ENCODE measurements at regions not wholly inside any gene's neighbourhood (a gene's known extent, or its start where the extent isn't known, plus 50 kb on each side); places are given as distances from the start of the nearest gene placed in this dataset.
"Not testable (repeated sequence)": the region's sequence is repeated elsewhere in the genome, so short reads cannot be mapped to it uniquely, and the experiment has no call there.

DNA sequence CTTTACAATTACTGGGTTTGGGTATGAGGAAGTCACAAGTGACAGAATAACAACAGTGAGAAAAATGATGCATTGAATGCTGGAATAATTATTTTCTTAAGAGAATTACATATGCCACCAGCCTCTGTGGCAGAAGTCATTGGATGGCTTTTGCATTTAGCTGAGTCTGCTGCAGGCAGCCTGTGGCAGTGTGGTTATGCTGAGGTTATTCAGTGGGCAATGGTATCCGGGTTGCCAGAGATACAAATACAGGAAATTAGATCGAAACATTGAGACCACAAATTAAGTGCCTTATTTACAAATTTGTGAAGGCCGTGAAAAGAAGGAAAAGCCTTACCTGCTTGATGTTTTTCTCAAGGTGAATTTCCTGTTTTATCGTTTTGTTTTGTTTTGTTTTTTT lies 1050.0 kb downstream of the GALC start:
- DNase-seq, result no peak

DNA sequence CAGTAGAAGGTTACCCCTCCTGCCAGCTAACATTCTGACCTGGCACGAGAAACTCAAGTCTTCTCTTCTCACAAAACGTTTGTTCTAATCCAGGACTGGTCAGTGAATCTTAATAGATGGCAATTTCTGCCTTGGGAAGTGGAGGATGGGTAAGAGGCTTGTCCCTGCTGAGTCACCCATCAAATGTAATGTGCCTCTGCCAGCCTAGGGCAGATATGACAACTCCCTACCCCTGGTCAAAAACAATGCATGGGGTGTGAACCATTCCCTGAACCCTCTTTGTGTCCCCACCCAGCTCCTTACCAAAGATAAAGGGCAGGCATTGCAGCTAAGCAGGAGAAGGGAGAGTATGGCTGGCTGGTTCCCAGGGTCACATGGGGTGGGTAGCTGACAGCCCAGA lies 1052.9 kb downstream of the GALC start:
- DNase-seq, result no peak

DNA sequence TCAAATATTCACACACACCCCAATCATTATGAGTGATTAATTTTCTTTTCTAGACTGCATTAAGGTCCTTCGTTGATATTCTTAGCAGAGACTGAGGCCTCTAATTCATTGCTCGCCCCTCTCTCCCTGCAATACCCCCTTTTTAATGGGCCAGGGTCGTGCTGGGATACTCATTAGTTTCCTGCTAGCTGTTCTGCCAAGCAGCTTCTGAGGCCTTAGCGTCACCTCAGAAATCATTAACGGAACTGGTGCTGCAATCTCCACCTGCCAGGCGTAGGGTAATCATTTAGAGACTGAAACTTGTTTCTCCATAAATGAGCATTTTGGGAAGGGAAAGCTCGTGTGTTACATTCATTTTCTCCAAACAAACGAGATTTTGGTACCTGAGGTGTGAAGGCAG lies 1054.7 kb downstream of the GALC start:
- DNase-seq, result no peak

- DNase-seq, result no peak
Measured at GRCh38 chr14:86936556-86936955, 1056.4 kb downstream of the GALC start.

DNA sequence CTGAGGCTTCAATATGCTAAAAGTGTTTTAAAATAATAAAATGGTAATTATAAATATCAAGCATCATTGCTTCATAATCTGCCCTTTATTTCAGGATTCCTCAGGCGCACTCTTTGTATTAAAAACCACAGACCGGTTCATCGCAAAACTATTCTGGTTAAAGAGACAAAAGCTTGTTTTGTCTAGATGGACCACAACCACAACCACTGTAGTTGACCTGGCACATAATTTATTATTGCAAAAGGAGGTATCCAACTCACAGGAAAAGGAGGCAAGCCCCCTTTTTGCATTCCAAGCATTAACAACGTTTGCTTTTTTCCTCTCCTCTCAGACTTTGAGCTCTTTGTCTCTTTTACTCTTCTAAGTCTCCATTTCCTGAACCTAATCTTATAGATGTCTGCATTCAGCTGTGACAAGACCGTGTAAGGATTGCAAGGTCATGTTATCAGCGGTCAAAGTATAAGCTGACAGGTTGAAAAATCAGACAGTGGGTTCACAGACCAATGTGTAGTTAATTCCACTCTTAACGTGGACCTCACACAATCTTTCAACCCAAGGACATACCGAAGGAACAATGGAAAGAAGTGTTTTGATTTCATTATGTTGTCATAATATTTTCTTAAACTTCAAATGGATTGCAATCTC lies 1057.6 kb downstream of the GALC start:
- DNase-seq, result no peak

DNA sequence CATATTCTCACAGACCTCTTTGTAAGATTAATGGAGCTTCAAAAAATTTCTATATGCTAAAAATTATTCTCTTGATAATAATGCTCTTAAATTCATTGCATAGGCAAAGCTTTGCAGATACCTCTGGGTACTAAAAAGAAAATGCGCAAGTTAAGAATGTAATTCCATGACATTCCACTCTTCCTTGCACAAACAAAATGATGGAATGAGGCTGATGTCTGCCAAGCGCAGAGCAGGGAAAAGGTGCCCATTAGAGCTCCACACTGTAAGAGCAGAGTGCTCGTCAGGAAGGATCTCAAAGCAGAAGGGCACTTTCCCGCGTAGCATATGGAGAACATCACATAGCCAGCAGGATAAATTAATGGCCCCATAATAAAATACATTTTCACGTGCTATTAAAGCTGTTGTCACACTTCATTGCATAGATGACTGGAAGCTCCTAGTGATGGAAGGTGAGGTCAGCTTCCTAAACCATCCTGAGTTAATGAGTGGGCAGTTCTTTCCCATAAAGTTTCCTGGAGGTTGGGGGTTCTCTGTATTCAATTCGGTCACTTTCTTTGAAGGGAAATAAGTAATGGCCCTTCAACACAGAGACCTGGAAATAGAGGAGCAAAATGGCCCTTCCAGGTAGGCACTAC lies 1058.9 kb downstream of the GALC start:
- DNase-seq, result no peak

- DNase-seq, result no peak
Measured at GRCh38 chr14:86933460-86933859, 1059.5 kb downstream of the GALC start.

DNA sequence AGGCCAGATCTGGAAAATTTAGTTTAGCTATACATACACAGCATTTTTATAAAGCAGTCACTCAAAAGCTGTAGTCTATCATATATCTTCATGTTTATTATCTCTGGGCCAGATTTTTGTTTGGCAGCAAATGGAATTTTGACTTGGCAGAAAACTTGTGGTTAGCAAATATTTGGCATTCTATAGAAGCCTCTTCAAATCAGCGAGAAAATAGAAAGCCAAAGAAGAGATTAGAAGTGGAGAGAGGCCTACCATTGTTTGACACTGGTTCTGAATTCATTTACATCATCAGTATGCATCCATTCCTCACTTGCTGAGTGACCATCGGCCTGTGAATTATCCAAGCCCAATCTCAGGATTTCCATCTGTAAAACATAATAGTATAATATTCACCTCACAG lies 1077.6 kb downstream of the GALC start:
- no peak for DNase-seq

DNA sequence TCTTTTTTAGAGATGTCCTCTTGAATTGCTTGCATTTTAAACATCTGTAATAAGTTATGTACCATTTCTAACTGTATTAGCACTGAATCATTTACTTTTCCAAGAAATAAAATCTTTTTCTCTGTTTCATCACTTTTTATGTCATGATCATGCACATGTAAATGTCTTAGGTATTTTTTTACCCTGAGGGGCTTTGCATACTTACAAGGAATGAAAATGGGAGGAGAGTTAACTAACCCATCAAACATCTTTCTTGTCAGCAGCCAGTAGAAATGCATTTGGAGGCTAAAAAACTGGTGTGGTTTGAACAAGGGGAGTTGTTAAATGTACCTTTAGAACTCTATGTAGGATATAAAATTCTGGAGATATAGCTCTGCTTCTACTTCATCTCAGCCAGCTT lies 1080.3 kb downstream of the GALC start:
- DNase-seq, result no peak

DNA sequence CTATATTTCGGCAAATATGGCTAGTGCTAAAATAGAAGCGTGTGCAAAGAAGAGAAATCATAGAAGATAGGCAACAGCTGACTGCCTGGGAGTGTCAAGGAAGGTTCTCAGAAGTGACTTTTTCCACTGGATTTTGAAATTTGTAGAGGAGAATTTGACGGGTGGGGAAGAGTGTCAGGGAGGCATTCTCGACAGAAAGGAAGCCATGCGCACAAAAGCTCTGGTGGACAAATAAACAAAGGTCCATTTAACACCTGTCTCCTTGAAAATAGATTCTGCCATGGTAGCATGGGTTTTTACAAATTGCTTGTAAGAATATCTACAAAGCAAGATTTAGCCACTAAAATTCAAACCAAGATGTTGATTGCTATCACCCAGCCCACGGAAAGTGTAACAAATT lies 1081.5 kb downstream of the GALC start:
- no peak for DNase-seq

GRCh38 chr14:86905386-86905926 lies 1087.5 kb downstream of the GALC start:
- DNase-seq, result not testable (repeated sequence)

DNA sequence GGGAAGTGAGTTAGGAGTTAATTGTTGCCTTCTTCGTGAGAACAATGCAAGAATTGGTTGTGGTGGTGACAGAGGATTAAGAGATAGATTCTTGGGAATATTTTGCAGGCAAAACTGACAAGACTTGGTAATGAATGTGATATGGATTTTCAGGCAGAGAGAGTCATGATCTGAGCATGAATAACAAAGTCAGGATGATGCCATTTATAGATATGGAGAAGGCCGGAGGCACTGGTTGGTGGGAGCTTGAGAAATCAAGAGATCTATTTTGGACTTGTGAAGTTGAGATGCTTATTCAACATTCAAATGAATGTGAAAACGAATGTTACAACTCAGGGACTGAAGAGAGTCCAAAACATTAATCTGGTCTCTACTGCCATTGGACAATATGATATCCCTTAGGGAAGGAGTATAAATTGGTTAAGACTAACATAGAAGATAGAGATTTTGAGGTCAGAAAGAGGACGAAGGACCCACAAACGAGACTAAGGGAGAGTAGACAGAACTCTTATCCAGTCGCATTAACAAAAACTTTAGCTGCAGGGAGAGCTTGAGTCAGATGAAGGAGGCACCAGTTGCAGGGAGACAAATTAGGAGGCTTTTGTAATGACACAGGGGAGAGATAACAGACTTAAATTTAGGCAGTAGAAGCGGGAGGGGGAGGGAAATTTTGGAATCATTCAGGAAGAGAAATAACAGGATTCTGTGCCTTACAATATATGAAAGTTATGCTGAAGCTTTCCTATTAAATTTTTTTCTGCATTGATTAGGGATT lies 1090.6 kb downstream of the GALC start:
- DNase-seq, result no peak

DNA sequence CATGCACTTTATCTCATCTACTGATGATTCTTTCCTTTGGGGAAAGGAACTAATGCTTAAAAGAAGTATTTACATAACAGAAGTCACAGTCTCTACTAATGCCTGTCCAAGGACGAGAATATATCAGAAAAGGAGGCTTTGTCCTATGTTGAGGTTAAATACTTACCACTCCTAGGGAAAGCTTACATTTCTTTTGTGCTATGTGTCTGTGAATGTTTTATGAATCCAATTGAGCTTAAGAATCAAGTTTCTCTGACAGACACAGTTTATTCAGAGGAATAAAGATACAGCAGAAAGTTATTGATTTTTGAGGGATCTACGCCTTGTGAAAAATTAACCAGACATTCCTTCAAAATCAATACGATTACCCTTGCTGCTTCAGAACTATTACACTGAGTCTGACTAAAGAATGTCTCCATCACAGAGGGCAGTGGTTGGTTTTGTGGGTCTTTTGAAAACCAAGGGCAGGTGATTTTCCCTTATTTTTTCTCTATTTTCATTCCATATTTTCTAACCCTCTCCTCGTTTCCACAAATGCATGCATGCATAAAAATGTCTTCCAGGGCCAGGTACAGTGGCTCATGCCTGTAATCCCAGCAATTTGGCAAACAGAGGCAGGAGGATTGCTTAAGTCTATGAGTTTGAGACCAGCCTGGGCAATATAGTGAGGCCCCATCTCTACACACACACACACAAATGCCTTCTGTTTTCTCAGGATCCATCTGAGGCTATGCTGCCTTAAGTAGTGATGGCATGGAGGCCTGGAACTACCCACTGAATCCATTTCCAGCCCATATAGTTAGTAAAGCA lies 1095.1 kb downstream of the GALC start:
- no peak for DNase-seq

DNA sequence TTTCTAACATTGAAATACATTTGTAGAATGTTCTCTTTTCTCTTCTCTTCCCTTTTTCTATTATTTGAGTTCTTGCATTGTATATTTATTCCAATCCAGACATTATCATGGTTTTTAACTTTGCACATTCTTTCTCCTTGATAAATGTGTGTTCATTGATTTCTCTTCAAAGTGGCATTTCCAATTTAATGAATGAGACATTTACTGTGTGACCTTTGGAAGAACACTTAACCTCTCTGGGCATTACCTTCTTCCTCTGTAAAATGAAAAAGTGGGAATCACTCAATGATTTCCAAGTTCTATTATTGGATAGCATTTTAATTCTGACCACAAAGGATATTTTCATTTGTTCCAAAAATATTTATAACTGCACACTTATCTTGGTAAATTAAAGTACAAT lies 1095.8 kb downstream of the GALC start:
- no peak for DNase-seq

- DNase-seq, result no peak
Measured at GRCh38 chr14:86896701-86897100, 1096.3 kb downstream of the GALC start.

- DNase-seq, result no peak
Measured at GRCh38 chr14:86892152-86892956, 1100.6 kb downstream of the GALC start.

DNA sequence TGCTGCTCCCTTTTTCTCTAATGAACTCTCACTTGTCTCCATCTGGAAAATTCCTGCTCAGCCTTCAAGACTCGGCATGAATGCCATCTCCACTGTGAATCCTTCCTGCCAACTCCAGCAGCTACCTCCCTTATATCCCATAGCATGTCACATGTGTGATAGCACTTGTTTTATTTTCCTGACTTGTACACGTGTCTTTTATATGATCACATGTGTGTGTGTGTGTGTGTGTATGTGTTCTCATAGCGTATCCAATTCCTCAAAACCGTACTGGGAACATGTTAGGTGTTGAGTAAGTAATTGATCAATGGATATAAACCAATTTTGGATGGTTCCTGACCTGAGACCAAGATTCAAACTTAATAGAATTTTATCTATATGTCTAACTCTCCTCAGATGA lies 1107.7 kb downstream of the GALC start:
- no peak for DNase-seq

- DNase-seq, result no peak
Measured at GRCh38 chr14:86884498-86884897, 1108.5 kb downstream of the GALC start.

- DNase-seq, result no peak
Measured at GRCh38 chr14:86882818-86883217, 1110.2 kb downstream of the GALC start.

DNA sequence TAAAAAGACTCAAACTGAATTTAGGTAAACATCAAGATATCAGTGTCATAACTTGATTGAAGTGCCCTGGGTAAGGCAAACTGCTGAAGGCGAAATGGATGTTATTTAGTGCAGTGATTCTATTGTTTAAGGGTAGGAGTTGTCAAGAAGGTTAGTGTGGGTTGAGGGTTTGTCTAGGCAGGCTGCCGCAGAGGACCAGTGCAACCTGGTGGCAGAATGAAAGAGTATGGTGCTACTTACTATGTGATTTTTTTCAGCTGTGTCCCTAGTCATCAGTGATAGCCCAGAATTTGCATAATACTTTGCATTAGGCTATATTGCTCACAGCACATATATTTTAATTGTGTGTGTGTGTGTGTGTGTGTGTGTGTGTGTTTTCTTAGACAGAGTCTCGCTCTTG lies 1127.0 kb downstream of the GALC start:
- DNase-seq, result no peak

- DNase-seq, result no peak
Measured at GRCh38 chr14:86858591-86858990, 1134.4 kb downstream of the GALC start.

- no peak for DNase-seq
Measured at GRCh38 chr14:86858031-86858430, 1135.0 kb downstream of the GALC start.

Measured in NCI-H226 (cell line).